ENCODE measurements at regions not wholly inside any gene's neighbourhood (a gene's known extent, or its start where the extent isn't known, plus 50 kb on each side); places are given as distances from the start of the nearest gene placed in this dataset.

GRCh38 chr7:155983176-155983815, 171.0 kb upstream of the SHH start:
- no peak for DNase-seq

DNA sequence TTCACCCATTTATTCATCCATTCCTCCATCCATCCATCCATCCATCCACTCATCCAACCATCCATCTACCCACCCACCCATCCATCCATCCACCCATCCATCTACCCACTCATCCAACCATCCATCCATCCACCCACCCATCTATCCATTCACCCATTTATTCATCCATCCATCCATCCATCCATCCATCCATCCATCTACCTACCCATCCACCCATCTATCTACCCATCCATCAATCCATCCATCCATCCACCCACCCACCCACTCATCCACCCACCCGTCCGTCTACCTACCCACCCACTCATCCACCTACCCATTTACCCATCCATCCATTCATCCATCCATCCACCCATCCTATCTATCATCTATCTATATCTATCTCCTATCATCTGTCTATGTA, 169.4 kb upstream of the SHH start:
- no peak for DNase-seq

DNA sequence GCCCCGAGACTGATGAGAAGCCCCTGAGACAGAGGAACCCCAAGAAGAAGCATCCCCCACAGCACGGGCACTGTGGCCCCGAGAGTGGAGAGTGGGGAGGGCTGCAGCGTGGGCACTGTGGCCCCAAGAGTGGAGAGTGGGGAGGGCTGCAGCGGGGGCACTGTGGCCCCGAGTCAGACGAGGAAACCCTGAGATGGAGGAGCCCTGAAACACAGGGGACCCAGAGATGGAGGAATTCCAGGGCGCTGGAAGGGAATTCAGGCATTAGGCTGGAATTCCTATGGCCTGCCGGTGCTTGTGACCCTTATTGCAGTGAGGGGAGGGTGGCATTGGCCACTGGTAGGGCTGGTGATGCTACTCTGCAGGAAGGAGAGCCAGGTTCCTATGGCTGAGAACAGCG, 168.6 kb upstream of the SHH start:
- no peak for DNase-seq

GRCh38 chr7:155979994-155980393, 167.7 kb upstream of the SHH start:
- no peak for DNase-seq

- no peak for DNase-seq
These were observed 167.3 kb upstream of the SHH start for GRCh38 chr7:155979566-155979965.

DNA sequence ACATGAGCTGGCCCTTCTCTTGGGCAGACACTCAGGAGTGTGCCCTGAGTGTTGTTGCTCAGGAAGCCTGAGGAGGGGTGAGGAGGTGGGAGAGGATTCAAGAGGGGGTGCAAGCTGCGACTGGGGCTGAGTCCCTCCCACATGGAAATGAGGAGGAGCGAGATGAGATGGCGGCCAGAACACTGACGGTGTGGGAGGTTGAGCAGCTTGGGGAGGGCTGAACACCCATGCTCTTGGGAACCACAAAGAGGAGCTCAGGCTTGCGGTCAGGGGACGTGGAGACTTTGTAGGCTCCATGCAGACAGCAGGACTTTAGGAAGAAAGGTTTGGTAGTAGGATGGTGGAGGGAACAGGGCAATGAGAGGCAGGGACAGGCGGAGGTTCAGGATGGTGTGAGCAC, 163.2 kb upstream of the SHH start:
- no peak for DNase-seq

GRCh38 chr7:155974186-155974897, 162.1 kb upstream of the SHH start:
- no peak for DNase-seq

- no peak for DNase-seq
These were observed 161.3 kb upstream of the SHH start for GRCh38 chr7:155973451-155973997.

- DNase-seq: no peak
These were observed 160.6 kb upstream of the SHH start for GRCh38 chr7:155972651-155973390.

DNA sequence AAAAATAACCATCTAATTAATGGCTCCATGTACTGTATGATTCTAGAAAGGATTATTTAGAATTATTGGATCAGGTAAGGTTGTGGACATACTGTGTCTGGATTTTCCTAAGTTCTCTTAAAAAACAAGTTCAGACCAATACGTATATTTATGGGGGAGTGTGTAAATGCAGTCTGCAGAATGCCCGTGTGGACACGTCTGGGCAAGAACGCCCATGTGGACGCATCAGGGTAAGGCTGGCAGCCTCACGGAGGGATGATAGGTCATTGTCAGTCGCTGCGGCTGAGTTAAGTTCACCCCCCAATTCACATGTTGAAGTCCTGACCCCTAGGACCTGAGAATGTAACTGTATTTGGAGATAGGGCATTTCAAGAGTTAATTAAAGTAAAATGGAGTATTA, 160.0 kb upstream of the SHH start:
- no peak for DNase-seq

GRCh38 chr7:155971180-155971770, 159.0 kb upstream of the SHH start:
- no peak for DNase-seq

DNA sequence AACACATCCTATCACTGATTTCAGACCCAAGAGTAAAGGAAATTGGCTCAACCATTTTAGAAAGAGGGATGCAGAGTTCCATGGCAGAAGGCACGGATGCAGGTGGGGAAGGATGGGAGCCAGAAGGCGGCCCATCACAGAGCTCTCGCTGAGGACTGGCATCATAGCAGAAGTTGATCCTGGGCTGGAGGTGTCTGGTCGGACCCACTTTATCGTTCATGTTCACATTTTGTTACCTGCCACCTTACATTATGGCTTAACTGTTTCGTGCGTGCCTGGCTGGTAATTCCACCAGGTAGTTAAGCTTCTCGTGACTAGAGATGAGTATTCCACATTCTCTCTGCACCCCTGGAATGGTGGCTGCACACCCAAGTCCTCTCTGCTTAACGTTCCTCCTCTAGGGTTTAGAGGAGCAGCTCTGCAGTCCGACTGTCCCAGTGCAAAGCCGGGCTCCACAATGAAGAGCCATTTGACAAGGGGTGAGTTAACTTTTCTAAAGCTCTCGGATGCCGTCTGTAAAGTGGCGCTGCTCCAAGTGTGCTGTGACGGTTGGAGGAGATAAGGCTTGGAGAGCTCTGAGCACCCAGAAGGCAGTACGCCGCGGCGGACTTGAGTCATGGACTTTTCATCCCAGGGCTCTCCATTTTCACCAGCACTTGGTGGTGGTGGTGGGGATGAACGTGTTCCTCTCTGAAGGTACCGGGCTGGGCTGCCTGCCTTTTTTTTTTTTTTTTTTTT, 157.1 kb upstream of the SHH start:
- no peak for DNase-seq

DNA sequence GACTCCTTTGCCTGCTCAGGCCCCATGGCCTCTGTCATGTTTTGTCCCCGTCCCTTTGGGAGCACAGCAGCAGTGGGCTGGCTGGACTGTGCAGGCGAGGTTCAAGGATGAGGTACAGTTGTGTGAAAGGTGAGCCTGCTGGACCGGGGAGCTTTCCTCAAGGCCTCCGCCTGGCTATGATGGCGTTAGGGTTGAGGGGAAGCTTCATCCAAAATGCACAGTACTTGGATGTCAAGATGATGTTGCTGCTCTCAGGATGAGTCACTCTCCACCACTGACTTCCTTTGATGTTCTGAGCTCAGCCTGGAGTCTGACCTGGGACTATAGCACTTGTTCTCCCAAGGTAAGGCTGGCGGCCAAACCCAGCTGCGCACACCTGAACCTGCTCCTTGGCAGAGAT, 152.7 kb upstream of the SHH start:
- no peak for DNase-seq

- DNase-seq: no peak
These were observed 152.3 kb upstream of the SHH start for GRCh38 chr7:155964543-155964942.

- no peak for DNase-seq
These were observed 151.5 kb upstream of the SHH start for GRCh38 chr7:155963771-155964195.

GRCh38 chr7:155963356-155963755, 151.1 kb upstream of the SHH start:
- DNase-seq: no peak

DNA sequence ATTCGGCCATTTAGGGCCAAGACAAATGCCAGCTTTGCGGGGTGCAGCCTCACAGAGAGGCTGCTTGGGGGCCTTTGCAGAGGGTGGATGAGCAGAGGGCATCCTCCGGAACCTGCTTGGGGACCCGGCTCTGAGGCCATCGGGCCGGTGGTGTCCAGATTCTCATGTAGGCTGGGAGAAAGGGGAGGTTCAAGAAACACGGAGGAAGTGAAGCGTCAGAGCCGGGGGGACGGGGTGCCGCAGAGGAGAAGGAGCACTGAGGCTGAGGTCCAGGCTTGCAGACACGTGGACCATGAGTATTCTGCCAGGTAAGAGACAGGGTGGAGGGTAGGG, 150.7 kb upstream of the SHH start:
- DNase-seq: no peak

GRCh38 chr7:155962191-155962967, 150.1 kb upstream of the SHH start:
- DNase-seq: peak in 1 of 2 experiments; percentile 3

DNA sequence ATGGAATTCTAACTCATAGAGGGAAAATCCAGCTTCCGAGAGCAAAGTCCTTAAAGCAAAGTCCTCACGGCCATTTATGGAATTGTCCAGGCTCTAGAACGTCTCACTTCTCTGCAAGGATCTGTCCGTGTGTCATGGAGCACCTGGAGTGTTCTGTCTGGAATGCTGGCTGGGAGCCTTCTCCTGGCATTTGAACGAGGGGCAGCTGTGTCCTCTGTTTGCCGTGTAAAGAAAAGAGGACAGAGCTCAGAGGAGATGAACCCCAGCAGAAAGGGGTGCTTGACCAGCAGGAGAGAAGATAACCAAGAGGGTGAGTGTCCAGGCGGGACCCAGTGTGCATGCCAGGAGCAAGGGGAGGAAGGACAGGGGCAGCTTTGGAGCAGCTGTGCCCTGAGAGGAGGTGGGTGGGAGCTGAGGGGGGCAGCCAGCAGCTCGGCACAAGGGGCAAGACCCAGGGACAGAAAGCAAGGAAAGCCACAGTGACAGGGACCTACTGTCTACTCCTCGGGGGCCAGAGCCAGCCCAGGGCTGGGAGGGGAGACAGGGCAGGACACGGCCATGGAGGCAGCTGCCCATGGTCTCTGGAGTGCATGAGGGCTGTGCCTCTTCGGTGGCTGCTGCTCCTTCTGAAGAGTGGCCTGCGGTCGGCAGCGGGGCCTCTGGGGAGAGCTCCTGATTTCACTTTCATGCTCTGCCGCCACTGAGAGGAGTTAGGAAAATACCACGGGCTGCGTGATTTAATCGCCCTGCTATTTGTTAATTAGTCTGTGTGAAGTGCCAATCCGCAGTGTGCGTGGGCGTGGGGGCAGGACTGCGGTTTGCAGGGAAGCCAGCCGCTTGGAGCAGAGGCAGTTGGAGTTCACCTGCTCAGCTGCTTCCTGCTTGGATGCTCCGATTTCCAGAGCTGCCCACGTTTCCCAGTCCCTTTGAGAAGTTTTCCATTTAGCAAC, 149.3 kb upstream of the SHH start:
- no peak for DNase-seq

- no peak for DNase-seq
These were observed 147.6 kb upstream of the SHH start for GRCh38 chr7:155959894-155960293.

- no peak for DNase-seq
These were observed 144.7 kb upstream of the SHH start for GRCh38 chr7:155956977-155957376.
